Neuron (in vitro differentiated cells): ENCODE measurements at regions not wholly inside any gene's neighbourhood (a gene's known extent, or its start where the extent isn't known, plus 50 kb on each side); places are given as distances from the start of the nearest gene placed in this dataset.

Source experiments
- H2AFZ ChIP-seq: one replicate; pipeline ENCODE4 v1.6.1; 2013; ENCODE audit warnings: low read depth, mild to moderate bottlenecking, inconsistent platforms, low read length, moderate library complexity
- H3K27me3 ChIP-seq: one replicate; pipeline ENCODE4 v1.6.1; 2013; ENCODE audit warnings: low read length; ENCODE audit not compliant: insufficient read depth
- H3K36me3 ChIP-seq: one replicate; pipeline ENCODE4 v1.6.1; 2013; ENCODE audit warnings: low read length; ENCODE audit not compliant: insufficient read depth
- H3K4me1 ChIP-seq: one replicate; pipeline ENCODE4 v1.6.1; 2013; ENCODE audit warnings: low read length; ENCODE audit not compliant: insufficient read depth
- H3K4me3 ChIP-seq: 2 replicates; pipeline ENCODE4 v1.5.1; 2013; ENCODE audit warnings: mild to moderate bottlenecking, low read length, moderate library complexity
- H3K9me3 ChIP-seq: one replicate; pipeline ENCODE4 v1.6.1; 2013; ENCODE audit warnings: low read length

- no peaks in the 10 kb centered on the region for H3K36me3 ChIP-seq
- no peaks in the 10 kb centered on the region for H3K4me1 ChIP-seq
- H3K4me3 ChIP-seq: no peak overlapping the region
- H2AFZ ChIP-seq: no peak overlapping the region
- H3K9me3 ChIP-seq: no peaks in the 10 kb centered on the region
- H3K27me3 ChIP-seq: no peaks in the 10 kb centered on the region
Measured at GRCh38 chr2:155070489-155070888, 372.0 kb downstream of the KCNJ3 start.

DNA sequence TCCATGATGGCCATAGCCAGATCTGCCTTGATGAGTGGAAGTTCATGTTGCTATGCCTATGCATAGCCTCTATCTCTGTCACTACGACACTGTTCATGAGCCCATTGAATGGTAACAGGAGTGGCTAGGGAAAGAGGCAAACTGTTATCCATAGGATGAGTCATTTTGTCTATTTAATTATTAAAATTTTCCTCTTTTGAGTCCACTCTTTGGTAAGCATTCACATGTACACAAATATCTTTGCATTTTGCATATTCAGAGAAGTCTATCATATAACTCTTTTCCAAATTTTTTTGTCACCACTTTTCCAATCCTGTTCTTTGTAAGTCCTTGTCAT, 364.4 kb downstream of the KCNJ3 start:
- Histone ChIP-seq H2AFZ (no peak overlapping the region), H3K4me1 (no peaks in the 10 kb centered on the region), H3K4me3 (no peak overlapping the region), H3K9me3 (no peaks in the 10 kb centered on the region), H3K27me3 (no peaks in the 10 kb centered on the region), H3K36me3 (no peaks in the 10 kb centered on the region)

GRCh38 chr2:155062250-155062921, 363.9 kb downstream of the KCNJ3 start:
- Histone ChIP-seq H3K4me1 (no peaks in the 10 kb centered on the region), H3K9me3 (no peaks in the 10 kb centered on the region), H3K4me3 (no peak overlapping the region), H2AFZ (no peak overlapping the region), H3K27me3 (no peaks in the 10 kb centered on the region), H3K36me3 (no peaks in the 10 kb centered on the region)

- Histone ChIP-seq H2AFZ (no peak overlapping the region), H3K36me3 (no peaks in the 10 kb centered on the region), H3K9me3 (no peaks in the 10 kb centered on the region), H3K4me3 (no peak overlapping the region), H3K27me3 (no peaks in the 10 kb centered on the region), H3K4me1 (no peaks in the 10 kb centered on the region)
Measured at GRCh38 chr2:155060896-155061295, 362.4 kb downstream of the KCNJ3 start.

GRCh38 chr2:155054712-155055111, 356.2 kb downstream of the KCNJ3 start:
- H3K9me3 ChIP-seq: no peaks in the 10 kb centered on the region
- no peaks in the 10 kb centered on the region for H3K4me1 ChIP-seq
- no peaks in the 10 kb centered on the region for H3K36me3 ChIP-seq
- H3K4me3 ChIP-seq: no peak overlapping the region
- no peak overlapping the region for H2AFZ ChIP-seq
- no peaks in the 10 kb centered on the region for H3K27me3 ChIP-seq

DNA sequence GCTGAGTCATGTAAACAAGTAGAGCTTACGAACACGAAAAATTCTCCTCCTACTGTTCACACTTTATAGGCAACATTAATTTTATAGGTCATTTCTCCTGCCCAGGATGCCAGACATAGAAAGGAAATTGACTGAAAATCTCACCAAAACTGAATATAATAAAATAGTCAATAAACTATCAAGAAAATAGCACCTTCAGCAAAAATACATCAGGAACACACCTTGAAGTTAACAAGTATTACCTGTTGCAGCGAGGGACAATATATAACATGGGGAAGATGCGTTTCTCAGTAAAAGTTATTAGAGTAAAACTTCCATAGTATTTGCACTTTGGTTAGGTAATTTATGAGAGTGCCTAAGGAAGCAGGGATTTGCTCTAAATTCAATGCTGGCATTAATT, 344.6 kb downstream of the KCNJ3 start:
- H3K4me3 ChIP-seq: no peak overlapping the region
- H3K9me3 ChIP-seq: no peaks in the 10 kb centered on the region
- H3K27me3 ChIP-seq: no peaks in the 10 kb centered on the region
- no peaks in the 10 kb centered on the region for H3K4me1 ChIP-seq
- no peak overlapping the region for H2AFZ ChIP-seq
- no peaks in the 10 kb centered on the region for H3K36me3 ChIP-seq

DNA sequence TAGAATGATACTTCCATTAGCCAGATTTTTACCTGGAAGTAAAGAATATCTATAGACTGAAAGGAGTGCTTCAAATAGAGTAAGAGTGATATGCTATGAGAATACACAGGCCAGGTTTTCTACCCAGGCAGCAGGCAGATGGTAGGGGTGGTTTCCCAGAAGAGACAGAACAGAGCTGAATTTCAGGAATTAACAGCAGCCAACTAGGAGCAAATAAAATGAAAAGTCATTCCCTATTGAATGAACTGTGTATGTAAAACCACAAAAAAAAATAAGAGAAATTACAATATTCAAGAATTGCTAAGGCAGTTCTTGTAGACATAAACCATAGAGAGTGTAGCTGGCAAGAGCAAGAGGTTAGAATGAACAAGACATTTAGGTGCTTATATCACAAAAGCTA, 336.8 kb downstream of the KCNJ3 start:
- no peaks in the 10 kb centered on the region for H3K9me3 ChIP-seq
- H3K4me1 ChIP-seq: no peaks in the 10 kb centered on the region
- H3K27me3 ChIP-seq: no peaks in the 10 kb centered on the region
- H3K36me3 ChIP-seq: no peaks in the 10 kb centered on the region
- no peak overlapping the region for H3K4me3 ChIP-seq
- no peak overlapping the region for H2AFZ ChIP-seq

DNA sequence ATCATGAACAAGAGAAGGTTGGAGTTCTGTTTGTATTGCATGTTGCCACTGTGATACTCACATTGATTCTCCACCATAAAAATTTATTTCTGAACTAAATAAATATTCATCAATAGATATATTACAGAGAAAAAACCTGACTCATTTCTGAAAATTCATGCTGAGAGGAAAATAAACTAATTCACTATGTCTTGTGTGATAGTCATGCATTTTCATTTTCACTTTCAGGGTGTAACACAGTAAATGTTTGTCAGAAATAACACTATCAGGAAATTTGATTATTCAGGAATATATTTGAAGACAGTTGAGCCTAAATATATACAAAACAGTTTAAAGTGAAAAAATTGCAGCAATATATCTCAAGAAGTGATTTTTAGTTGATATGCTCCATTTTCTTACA, 335.2 kb downstream of the KCNJ3 start:
- Histone ChIP-seq H3K9me3 (no peaks in the 10 kb centered on the region), H2AFZ (no peak overlapping the region), H3K4me1 (no peaks in the 10 kb centered on the region), H3K27me3 (no peaks in the 10 kb centered on the region), H3K4me3 (no peak overlapping the region), H3K36me3 (no peaks in the 10 kb centered on the region)

DNA sequence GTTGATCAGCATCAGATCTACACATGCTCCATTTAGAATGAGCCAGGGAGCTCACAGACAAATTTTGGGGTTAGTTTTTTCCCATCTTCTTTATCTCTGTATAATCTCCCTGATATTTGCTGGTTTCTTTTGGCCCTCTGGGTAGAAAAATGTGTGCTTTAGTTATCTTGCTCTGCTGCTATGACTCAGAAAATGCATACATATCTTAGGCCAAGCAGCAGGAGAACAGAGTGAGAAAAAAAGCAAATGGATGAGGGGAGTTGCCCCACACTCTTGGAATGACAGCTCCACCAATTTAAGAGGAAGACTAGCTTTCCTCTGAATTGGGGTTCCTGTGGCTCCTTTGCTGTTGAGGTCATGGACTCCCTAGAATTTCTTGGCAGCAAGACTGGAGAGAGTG, 331.8 kb downstream of the KCNJ3 start:
- no peaks in the 10 kb centered on the region for H3K27me3 ChIP-seq
- no peak overlapping the region for H3K4me3 ChIP-seq
- no peaks in the 10 kb centered on the region for H3K36me3 ChIP-seq
- no peak overlapping the region for H2AFZ ChIP-seq
- H3K9me3 ChIP-seq: no peaks in the 10 kb centered on the region
- H3K4me1 ChIP-seq: no peaks in the 10 kb centered on the region

GRCh38 chr2:155026651-155027174, 328.2 kb downstream of the KCNJ3 start:
- H3K36me3 ChIP-seq: no peaks in the 10 kb centered on the region
- H2AFZ ChIP-seq: no peak overlapping the region
- no peaks in the 10 kb centered on the region for H3K4me1 ChIP-seq
- no peaks in the 10 kb centered on the region for H3K9me3 ChIP-seq
- no peaks in the 10 kb centered on the region for H3K27me3 ChIP-seq
- H3K4me3 ChIP-seq: no peak overlapping the region

DNA sequence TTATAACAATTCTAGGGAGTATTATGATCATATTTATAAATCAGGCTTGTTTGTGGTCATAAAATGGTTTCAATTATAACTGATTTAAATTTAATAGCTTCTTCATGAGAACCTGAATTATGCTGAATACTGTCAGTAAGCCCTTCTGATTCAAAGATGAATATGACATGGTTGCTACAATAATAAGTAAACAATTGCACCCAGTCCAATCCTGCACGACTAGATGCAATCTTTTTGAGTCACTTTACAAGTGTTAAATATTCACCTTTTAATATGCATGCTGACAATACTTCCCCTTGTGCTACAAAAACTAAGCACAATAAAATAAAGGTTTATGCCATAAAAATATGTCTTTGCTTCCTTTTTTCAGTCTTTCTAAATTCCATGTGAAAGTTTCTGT, 325.2 kb downstream of the KCNJ3 start:
- Histone ChIP-seq H3K4me1 (no peaks in the 10 kb centered on the region), H3K36me3 (no peaks in the 10 kb centered on the region), H2AFZ (no peak overlapping the region), H3K27me3 (no peaks in the 10 kb centered on the region), H3K9me3 (no peaks in the 10 kb centered on the region), H3K4me3 (no peak overlapping the region)

- Histone ChIP-seq H3K36me3 (no peaks in the 10 kb centered on the region), H3K27me3 (no peaks in the 10 kb centered on the region), H3K4me3 (no peak overlapping the region), H3K9me3 (no peaks in the 10 kb centered on the region), H3K4me1 (no peaks in the 10 kb centered on the region), H2AFZ (no peak overlapping the region)
Measured at GRCh38 chr2:155022531-155022930, 324.0 kb downstream of the KCNJ3 start.

GRCh38 chr2:155021618-155022017, 323.1 kb downstream of the KCNJ3 start:
- H3K36me3 ChIP-seq: no peaks in the 10 kb centered on the region
- no peaks in the 10 kb centered on the region for H3K27me3 ChIP-seq
- no peaks in the 10 kb centered on the region for H3K9me3 ChIP-seq
- H3K4me3 ChIP-seq: no peak overlapping the region
- no peaks in the 10 kb centered on the region for H3K4me1 ChIP-seq
- no peak overlapping the region for H2AFZ ChIP-seq

DNA sequence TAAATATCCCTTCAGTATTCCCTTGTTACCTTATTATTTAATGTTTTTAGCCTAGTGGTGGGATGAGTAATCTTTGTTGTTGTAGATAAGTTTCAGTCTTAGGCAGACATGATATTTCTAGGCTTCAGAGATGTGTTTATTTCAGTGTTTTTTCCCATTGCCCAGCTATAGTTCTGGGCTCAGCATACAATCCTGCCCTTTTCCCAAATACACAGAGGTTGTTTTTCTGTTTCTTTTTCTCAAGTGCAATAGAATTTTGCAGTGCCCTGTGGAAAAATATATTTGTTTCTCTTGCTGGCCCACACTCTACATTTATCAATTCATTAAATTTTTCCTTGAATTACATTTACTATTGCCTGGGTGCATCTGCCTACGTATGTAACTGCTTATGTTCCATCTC, 321.8 kb downstream of the KCNJ3 start:
- H3K27me3 ChIP-seq: no peaks in the 10 kb centered on the region

More for the DNA sequence above, 321.8 kb downstream of the KCNJ3 start:
- H3K36me3 ChIP-seq: no peaks in the 10 kb centered on the region
- no peaks in the 10 kb centered on the region for H3K4me1 ChIP-seq
- H2AFZ ChIP-seq: no peak overlapping the region
- no peaks in the 10 kb centered on the region for H3K9me3 ChIP-seq
- no peak overlapping the region for H3K4me3 ChIP-seq
